ENCODE measurements at regions not wholly inside any gene's neighbourhood (a gene's known extent, or its start where the extent isn't known, plus 50 kb on each side); places are given as distances from the start of the nearest gene placed in this dataset.

- TF ChIP-seq EZH2phosphoT487 (IDR thresholded peaks at IDR 0.05; ENCODE audit: low read depth) (no peak), CTCF (IDR thresholded peaks at IDR 0.05; ENCODE audit: low read depth, low read length) (no peak)
- peaks cover 55% of the 10 kb centered on the region for H3K79me2 ChIP-seq (ENCODE audit: low read length)
- H3K9ac ChIP-seq (ENCODE audit: low read length): no peak overlapping the region
Measured at GRCh38 chr6:150686566-150686965, 86.9 kb downstream of the PLEKHG1 start.

GRCh38 chr6:150687508-150687907 lies 87.8 kb downstream of the PLEKHG1 start:
- peaks cover 64% of the 10 kb centered on the region for H3K79me2 ChIP-seq (ENCODE audit: low read length)
- H3K27ac ChIP-seq (ENCODE audit: low read length): no peak overlapping the region
- TF ChIP-seq EZH2phosphoT487 (IDR thresholded peaks at IDR 0.05; ENCODE audit: low read depth) (no peak), CTCF (IDR thresholded peaks at IDR 0.05; ENCODE audit: low read depth, low read length) (no peak)
- H4K20me1 ChIP-seq (ENCODE audit: insufficient read depth, low read length): peaks cover 67% of the 10 kb centered on the region
- H3K27me3 ChIP-seq (ENCODE audit: low read depth, low read length): no peaks in the 10 kb centered on the region
- H3K4me3 ChIP-seq (ENCODE audit: low read length): no peak overlapping the region
- peaks cover 5% of the 10 kb centered on the region for H3K36me3 ChIP-seq (replicated peaks; ENCODE audit: low read depth, low read length)
- no peak overlapping the region for H3K4me2 ChIP-seq (ENCODE audit: low read length)
- peaks cover 37% of the 10 kb centered on the region for H3K4me1 ChIP-seq (ENCODE audit: low read length)
- no peaks in the 10 kb centered on the region for H3K9me3 ChIP-seq (ENCODE audit: insufficient read depth, low read length)
- H2AFZ ChIP-seq (ENCODE audit: low read depth, low read length): no peak overlapping the region
- no peak overlapping the region for H3K9ac ChIP-seq (ENCODE audit: low read length)

More at GRCh38 chr6:150686566-150686965, 86.9 kb downstream of the PLEKHG1 start:
- Histone ChIP-seq H4K20me1 (ENCODE audit: insufficient read depth, low read length) (peaks cover 72% of the 10 kb centered on the region), H3K27me3 (ENCODE audit: low read depth, low read length) (no peaks in the 10 kb centered on the region), H3K27ac (ENCODE audit: low read length) (no peak overlapping the region), H3K4me1 (ENCODE audit: low read length) (peaks cover 27% of the 10 kb centered on the region), H3K4me3 (ENCODE audit: low read length) (no peak overlapping the region), H3K9me3 (ENCODE audit: insufficient read depth, low read length) (no peaks in the 10 kb centered on the region), H3K4me2 (ENCODE audit: low read length) (no peak overlapping the region), H2AFZ (ENCODE audit: low read depth, low read length) (no peak overlapping the region), H3K36me3 (replicated peaks; ENCODE audit: low read depth, low read length) (peaks cover 5% of the 10 kb centered on the region)

DNA sequence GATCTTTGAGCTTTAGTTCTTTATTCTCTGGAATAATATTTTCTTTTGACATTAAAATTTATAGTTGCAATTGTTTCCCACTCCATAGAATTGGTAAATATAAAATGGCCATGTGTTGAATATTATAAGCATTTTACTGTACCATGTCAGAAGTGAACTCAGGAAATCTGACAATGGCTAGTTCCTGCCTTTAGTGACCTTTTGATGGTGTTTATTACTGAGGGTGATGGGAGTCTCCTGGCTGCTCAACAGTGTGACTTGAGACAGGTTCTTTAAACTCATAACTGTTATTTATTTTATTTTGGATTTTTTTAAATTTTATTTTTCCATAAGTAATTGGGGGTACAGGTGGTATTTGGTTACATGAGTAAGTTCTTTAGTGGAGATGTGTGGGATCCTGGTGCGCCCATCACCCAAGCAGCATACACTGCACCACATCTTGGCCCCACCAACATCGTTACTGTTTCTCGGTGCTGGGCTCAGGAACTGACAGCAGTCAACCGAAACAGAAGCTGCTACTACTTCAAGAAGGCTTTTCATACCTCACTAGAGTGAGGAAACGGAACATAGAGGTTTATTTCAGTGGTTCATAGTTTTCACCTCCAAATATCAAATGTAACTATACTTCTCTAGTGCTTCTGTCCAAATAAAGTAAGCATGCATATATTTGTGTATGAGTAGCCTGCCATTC lies 90.4 kb downstream of the PLEKHG1 start:
- Histone ChIP-seq H3K4me3 (ENCODE audit: low read length) (0 out of 2 replicates have a peak overlapping the region, but pooled peaks have one; percentile 29), H3K9me3 (ENCODE audit: insufficient read depth, low read length) (no peaks in the 10 kb centered on the region), H3K27me3 (ENCODE audit: low read depth, low read length) (no peaks in the 10 kb centered on the region), H3K36me3 (replicated peaks; ENCODE audit: low read depth, low read length) (peaks cover 11% of the 10 kb centered on the region), H4K20me1 (ENCODE audit: insufficient read depth, low read length) (peaks cover 52% of the 10 kb centered on the region), H3K27ac (ENCODE audit: low read length) (peak overlapping the region; percentile 76), H3K79me2 (ENCODE audit: low read length) (peaks cover 79% of the 10 kb centered on the region), H3K4me1 (ENCODE audit: low read length) (peaks cover 59% of the 10 kb centered on the region), H3K9ac (ENCODE audit: low read length) (no peak overlapping the region), H3K4me2 (ENCODE audit: low read length) (peak overlapping the region; percentile 57), H2AFZ (ENCODE audit: low read depth, low read length) (no peak overlapping the region)
- no peak for TF ChIP-seq CTCF (IDR thresholded peaks at IDR 0.05; ENCODE audit: low read depth, low read length)
- no peak for TF ChIP-seq EZH2phosphoT487 (IDR thresholded peaks at IDR 0.05; ENCODE audit: low read depth)

DNA sequence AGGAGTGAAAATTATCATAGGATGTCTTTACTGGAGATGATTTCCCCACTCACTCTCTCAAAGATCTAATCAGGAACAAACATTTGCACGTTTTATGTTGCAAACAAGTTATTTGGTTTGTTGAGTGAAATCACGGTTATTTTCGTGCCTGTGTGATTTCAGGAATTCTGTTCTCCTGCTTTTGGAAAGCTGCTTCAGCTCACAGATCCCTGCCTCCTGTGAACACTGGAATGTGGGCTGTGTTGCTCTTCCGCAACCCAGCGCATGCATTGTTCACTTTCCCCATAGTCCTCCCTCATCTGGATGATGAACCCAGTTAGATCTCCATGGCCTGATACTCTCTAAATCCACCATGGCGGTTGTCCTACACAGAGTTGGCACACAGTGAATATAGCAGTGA lies 91.0 kb downstream of the PLEKHG1 start:
- no peak overlapping the region for H2AFZ ChIP-seq (ENCODE audit: low read depth, low read length)
- H3K27me3 ChIP-seq (ENCODE audit: low read depth, low read length): no peaks in the 10 kb centered on the region
- H3K9ac ChIP-seq (ENCODE audit: low read length): no peak overlapping the region
- peaks cover 81% of the 10 kb centered on the region for H3K79me2 ChIP-seq (ENCODE audit: low read length)
- peaks cover 53% of the 10 kb centered on the region for H4K20me1 ChIP-seq (ENCODE audit: insufficient read depth, low read length)
- H3K4me2 ChIP-seq (ENCODE audit: low read length): peak overlapping the region; percentile 57
- H3K27ac ChIP-seq (ENCODE audit: low read length): peak overlapping the region; percentile 76
- TF ChIP-seq EZH2phosphoT487 (IDR thresholded peaks at IDR 0.05; ENCODE audit: low read depth) (no peak), CTCF (IDR thresholded peaks at IDR 0.05; ENCODE audit: low read depth, low read length) (no peak)
- no peaks in the 10 kb centered on the region for H3K9me3 ChIP-seq (ENCODE audit: insufficient read depth, low read length)
- peaks cover 63% of the 10 kb centered on the region for H3K4me1 ChIP-seq (ENCODE audit: low read length)
- H3K36me3 ChIP-seq (replicated peaks; ENCODE audit: low read depth, low read length): peaks cover 11% of the 10 kb centered on the region
- H3K4me3 ChIP-seq (ENCODE audit: low read length): 0 out of 2 replicates have a peak overlapping the region, but pooled peaks have one; percentile 29
